WERI-Rb-1 (cell line): ENCODE measurements at regions not wholly inside any gene's neighbourhood (a gene's known extent, or its start where the extent isn't known, plus 50 kb on each side); places are given as distances from the start of the nearest gene placed in this dataset.
A peak's percentile ranks its signal among the peaks of the same experiment; 100 is the strongest.

ENCODE experiments used
- DNase-seq: peaks from one replicate; pipeline ENCODE4 v3.0.0-alpha.2; 2020
- H3K27ac ChIP-seq: fragments of 250-450 bp; sonication (Bioruptor Pico); 2 replicates; pipeline ENCODE4 v1.5.1; 2020; ENCODE audit warnings: mild to moderate bottlenecking, moderate library complexity
- H3K27me3 ChIP-seq: fragments of 250-450 bp; sonication (Bioruptor Pico); 2 replicates; pipeline ENCODE4 v1.5.1; 2021; ENCODE audit warnings: mild to moderate bottlenecking, low read depth, moderate library complexity; ENCODE audit not compliant: insufficient read depth, severe bottlenecking
- H3K36me3 ChIP-seq: fragments of 250-450 bp; sonication (Bioruptor Pico); 2 replicates; pipeline ENCODE4 v1.5.1; 2020; ENCODE audit warnings: mild to moderate bottlenecking, moderate library complexity
- H3K4me3 ChIP-seq: 2 replicates; pipeline ENCODE4 v1.5.1; 2011; ENCODE audit warnings: low read depth, mild to moderate bottlenecking, control low read depth, low read length
- H3K9me3 ChIP-seq: fragments of 250-450 bp; sonication (Bioruptor Pico); 2 replicates; pipeline ENCODE4 v1.5.1; 2021; ENCODE audit warnings: mild to moderate bottlenecking, moderate library complexity; ENCODE audit not compliant: severe bottlenecking
- TF ChIP-seq, protein P1 (sequence below): IDR thresholded peaks from 2 replicates; pipeline ENCODE4 v1.5.1; 2011; ENCODE audit warnings: low read depth, mild to moderate bottlenecking, control low read depth, inconsistent platforms, low read length

DNA sequence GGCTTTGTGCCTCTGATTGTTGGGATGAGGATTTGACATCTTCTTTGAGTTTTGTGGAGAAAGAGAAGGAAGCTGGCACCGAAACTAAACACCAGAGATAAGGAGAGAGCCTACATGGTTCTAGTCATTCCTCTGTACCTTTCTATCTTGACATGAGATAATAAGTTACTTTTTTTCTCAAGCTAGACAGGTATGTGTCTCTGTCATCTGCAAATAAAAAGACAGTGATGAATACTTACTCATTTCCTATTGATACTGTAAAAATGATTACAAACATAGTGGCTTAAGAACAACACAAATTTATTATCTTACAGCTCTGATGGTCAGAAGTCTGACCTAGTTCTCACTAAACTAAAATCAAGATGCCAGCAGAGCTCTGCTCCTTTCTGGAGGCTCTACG is 1391.2 kb downstream of the STIM2 start:
- TF ChIP-seq, protein P1, sequence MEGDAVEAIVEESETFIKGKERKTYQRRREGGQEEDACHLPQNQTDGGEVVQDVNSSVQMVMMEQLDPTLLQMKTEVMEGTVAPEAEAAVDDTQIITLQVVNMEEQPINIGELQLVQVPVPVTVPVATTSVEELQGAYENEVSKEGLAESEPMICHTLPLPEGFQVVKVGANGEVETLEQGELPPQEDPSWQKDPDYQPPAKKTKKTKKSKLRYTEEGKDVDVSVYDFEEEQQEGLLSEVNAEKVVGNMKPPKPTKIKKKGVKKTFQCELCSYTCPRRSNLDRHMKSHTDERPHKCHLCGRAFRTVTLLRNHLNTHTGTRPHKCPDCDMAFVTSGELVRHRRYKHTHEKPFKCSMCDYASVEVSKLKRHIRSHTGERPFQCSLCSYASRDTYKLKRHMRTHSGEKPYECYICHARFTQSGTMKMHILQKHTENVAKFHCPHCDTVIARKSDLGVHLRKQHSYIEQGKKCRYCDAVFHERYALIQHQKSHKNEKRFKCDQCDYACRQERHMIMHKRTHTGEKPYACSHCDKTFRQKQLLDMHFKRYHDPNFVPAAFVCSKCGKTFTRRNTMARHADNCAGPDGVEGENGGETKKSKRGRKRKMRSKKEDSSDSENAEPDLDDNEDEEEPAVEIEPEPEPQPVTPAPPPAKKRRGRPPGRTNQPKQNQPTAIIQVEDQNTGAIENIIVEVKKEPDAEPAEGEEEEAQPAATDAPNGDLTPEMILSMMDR: no peak
- H3K27me3 ChIP-seq: no peaks in the 10 kb centered on the region
- no peak overlapping the region for H3K4me3 ChIP-seq
- no peaks in the 10 kb centered on the region for H3K36me3 ChIP-seq
- no peaks in the 10 kb centered on the region for H3K9me3 ChIP-seq
- H3K27ac ChIP-seq: no peak overlapping the region
- DNase-seq: no peak

DNA sequence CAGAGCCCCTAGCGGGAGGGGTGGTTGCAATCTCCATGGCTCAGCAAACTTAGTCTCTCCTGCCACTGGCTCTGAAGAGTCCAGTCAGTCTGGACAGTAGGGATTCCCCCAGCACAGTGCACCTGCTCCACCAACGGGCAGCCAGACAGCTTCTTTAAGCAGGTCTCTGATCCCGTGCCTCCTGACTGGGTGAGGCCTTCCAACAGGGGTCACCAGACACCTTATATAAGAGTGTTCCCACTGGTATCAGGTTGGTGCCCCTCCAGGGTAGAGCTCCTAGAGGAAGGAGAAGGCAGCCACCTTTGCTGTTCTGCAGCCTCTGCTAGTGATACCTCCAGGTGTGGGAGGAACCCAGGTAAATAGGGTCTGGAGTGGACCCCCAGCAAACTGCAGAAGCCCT is 1393.4 kb downstream of the STIM2 start:
- H3K27ac ChIP-seq: no peak overlapping the region
- H3K36me3 ChIP-seq: no peaks in the 10 kb centered on the region
- TF ChIP-seq, protein P1: no peak
- no peaks in the 10 kb centered on the region for H3K9me3 ChIP-seq
- no peaks in the 10 kb centered on the region for H3K27me3 ChIP-seq
- peak; percentile 10 for DNase-seq
- no peak overlapping the region for H3K4me3 ChIP-seq

GRCh38 chr4:28256295-28256694 is 1395.7 kb downstream of the STIM2 start:
- Histone ChIP-seq H3K27ac (no peak overlapping the region), H3K27me3 (no peaks in the 10 kb centered on the region), H3K36me3 (no peaks in the 10 kb centered on the region), H3K4me3 (no peak overlapping the region), H3K9me3 (no peaks in the 10 kb centered on the region)
- TF ChIP-seq, protein P1: no peak
- DNase-seq: no peak

DNA sequence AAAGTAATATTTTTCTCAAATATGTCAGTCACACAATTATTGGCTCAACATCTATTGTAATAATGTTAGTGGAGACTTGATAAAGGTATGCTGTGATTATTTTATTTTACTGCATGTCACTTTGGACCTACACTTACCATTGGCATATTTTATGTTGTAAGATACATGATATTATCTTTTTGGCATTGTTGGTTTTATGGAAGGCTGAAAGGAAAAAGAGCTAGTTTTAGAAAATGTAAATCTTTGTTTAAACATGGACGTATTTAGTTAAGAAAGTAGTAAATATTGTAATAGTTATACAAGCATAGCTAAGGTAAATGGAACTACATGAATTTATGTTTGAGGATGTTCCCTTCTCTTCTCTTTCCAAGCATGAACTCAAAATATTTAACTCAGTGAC is 1399.3 kb downstream of the STIM2 start:
- H3K27me3 ChIP-seq: no peaks in the 10 kb centered on the region
- H3K36me3 ChIP-seq: no peaks in the 10 kb centered on the region
- H3K27ac ChIP-seq: no peak overlapping the region
- no peaks in the 10 kb centered on the region for H3K9me3 ChIP-seq
- TF ChIP-seq, protein P1: no peak
- no peak overlapping the region for H3K4me3 ChIP-seq
- DNase-seq: no peak

GRCh38 chr4:28267166-28267565 is 1406.5 kb downstream of the STIM2 start:
- no peak overlapping the region for H3K27ac ChIP-seq
- H3K27me3 ChIP-seq: no peaks in the 10 kb centered on the region
- TF ChIP-seq, protein P1: no peak
- no peaks in the 10 kb centered on the region for H3K9me3 ChIP-seq
- H3K36me3 ChIP-seq: no peaks in the 10 kb centered on the region
- no peak overlapping the region for H3K4me3 ChIP-seq
- no peak for DNase-seq

- H3K27me3 ChIP-seq: no peaks in the 10 kb centered on the region
- H3K9me3 ChIP-seq: no peaks in the 10 kb centered on the region
- no peak overlapping the region for H3K27ac ChIP-seq
- TF ChIP-seq, protein P1: no peak
- no peak overlapping the region for H3K4me3 ChIP-seq
- H3K36me3 ChIP-seq: no peaks in the 10 kb centered on the region
- no peak for DNase-seq
These were observed 1408.8 kb downstream of the STIM2 start for GRCh38 chr4:28269426-28269825.
